GM12892 (cell line): ENCODE measurements at regions not wholly inside any gene's neighbourhood (a gene's known extent, or its start where the extent isn't known, plus 50 kb on each side); places are given as distances from the start of the nearest gene placed in this dataset.

Experiments used
- POLR2A ChIP-seq: IDR thresholded peaks from 2 replicates; pipeline ENCODE4 v1.6.1; 2011; ENCODE audit warnings: low read depth, low read length, control low read depth
- POLR2AphosphoS5 ChIP-seq: IDR thresholded peaks from 2 replicates; pipeline ENCODE4 v1.6.1; 2011; ENCODE audit warnings: low read depth, low read length, control low read depth
- TAF1 ChIP-seq: IDR thresholded peaks from 2 replicates; pipeline ENCODE4 v1.6.1; 2011; ENCODE audit warnings: low read depth, mild to moderate bottlenecking, control low read depth, low read length, borderline replicate concordance

GRCh38 chr6:169931261-169931660 lies 179.8 kb downstream of the ERMARD start:
- TF ChIP-seq POLR2A, result no peak
- no peak for TF ChIP-seq POLR2AphosphoS5
- no peak for TF ChIP-seq TAF1
